CD14-positive monocyte (primary cell): ENCODE measurements at regions not wholly inside any gene's neighbourhood (a gene's known extent, or its start where the extent isn't known, plus 50 kb on each side); places are given as distances from the start of the nearest gene placed in this dataset.

Experiments
- DNase-seq, 3 donors: peaks; one replicate each; pipeline ENCODE4 v3.0.0-alpha.2; 2011 to 2022
- H2AFZ ChIP-seq: 2 replicates; pipeline ENCODE4 v1.6.0; 2012; ENCODE audit warnings: mild to moderate bottlenecking, low read depth, low read length, inconsistent platforms; ENCODE audit not compliant: insufficient read depth, poor library complexity, severe bottlenecking
- H3K27ac ChIP-seq, 2 donors: 1 replicate in 1 of 2; 2 replicates in 1 of 2; pipeline ENCODE4 v1.5.1; 2012 to 2013; ENCODE audit warnings: low read length in 2 of 2, control low read depth in 1 of 2, inconsistent platforms in 1 of 2, low read depth in 1 of 2, mild to moderate bottlenecking in 1 of 2
- H3K27me3 ChIP-seq, 2 donors: one replicate each; pipeline versions ENCODE4 v1.6.0 to v1.6.1; 2011 to 2013; ENCODE audit warnings: low read length in 2 of 2; ENCODE audit not compliant: control insufficient read depth in 2 of 2, insufficient read depth in 2 of 2
- H3K36me3 ChIP-seq, 2 donors: replicated peaks in 1 of 2; 1 replicate in 1 of 2; 2 replicates in 1 of 2; pipeline versions ENCODE4 v1.5.1 to v1.6.1; 2012 to 2013; ENCODE audit warnings: low read length in 2 of 2, control low read depth in 1 of 2, inconsistent platforms in 1 of 2, mild to moderate bottlenecking in 1 of 2; ENCODE audit not compliant: insufficient read depth in 2 of 2, control insufficient read depth in 1 of 2
- H3K4me1 ChIP-seq, 2 donors: 1 replicate in 1 of 2; 2 replicates in 1 of 2; pipeline versions ENCODE4 v1.5.1 to v1.6.1; 2012 to 2013; ENCODE audit warnings: low read length in 2 of 2, control low read depth in 1 of 2, inconsistent platforms in 1 of 2, mild to moderate bottlenecking in 1 of 2, moderate library complexity in 1 of 2; ENCODE audit not compliant: insufficient read depth in 2 of 2, control insufficient read depth in 1 of 2
- H3K4me2 ChIP-seq: replicated peaks from 2 replicates; pipeline ENCODE3; 2012; ENCODE audit warnings: low read length, moderate library complexity, mild to moderate bottlenecking; ENCODE audit not compliant: poor library complexity, severe bottlenecking; ENCODE audit errors: extremely low read depth
- H3K4me3 ChIP-seq, 3 experiments: fragments of 200-600 bp in 1 of 3; sonication (generic) in 1 of 3; replicated peaks in 1 of 3; 1 replicate in 2 of 3; 2 replicates in 1 of 3; pipeline ENCODE4 v1.5.1; 2011 to 2013; ENCODE audit warnings: low read length in 3 of 3, mild to moderate bottlenecking in 3 of 3, control low read depth in 2 of 3, low read depth in 2 of 3, inconsistent platforms in 1 of 3, moderate library complexity in 1 of 3
- H3K79me2 ChIP-seq: 2 replicates; pipeline ENCODE4 v1.6.0; 2012; ENCODE audit warnings: mild to moderate bottlenecking, control low read depth, inconsistent platforms, low read length, moderate library complexity; ENCODE audit not compliant: insufficient read depth
- H3K9ac ChIP-seq: 2 replicates; pipeline ENCODE4 v1.6.0; 2017; ENCODE audit warnings: low read length, mild to moderate bottlenecking; ENCODE audit not compliant: insufficient read depth, poor library complexity, severe bottlenecking
- H3K9me3 ChIP-seq, 2 donors: replicated peaks in 1 of 2; 1 replicate in 1 of 2; 2 replicates in 1 of 2; pipeline versions ENCODE4 v1.5.1 to v1.6.1; 2012 to 2013; ENCODE audit warnings: low read length in 2 of 2, control low read depth in 1 of 2; ENCODE audit not compliant: control insufficient read depth in 1 of 2, insufficient read depth in 1 of 2
- H4K20me1 ChIP-seq: 2 replicates; pipeline ENCODE4 v1.6.0; 2012; ENCODE audit warnings: mild to moderate bottlenecking, low read length, control low read depth, moderate library complexity; ENCODE audit not compliant: insufficient read depth
- H3K27ac Mint-ChIP-seq, 7 donors: one replicate each; pipeline ENCODE4 v1.8.0; 2020; ENCODE audit warnings: mild to moderate bottlenecking in 7 of 7, mixed read lengths in 7 of 7, moderate library complexity in 6 of 7, inconsistent platforms in 2 of 7
- H3K27me3 Mint-ChIP-seq, 3 donors: one replicate each; pipeline ENCODE4 v1.8.0; 2021 to 2022; ENCODE audit warnings: low read depth in 3 of 3, mild to moderate bottlenecking in 3 of 3, mixed read lengths in 3 of 3, moderate library complexity in 3 of 3, inconsistent platforms in 1 of 3
- H3K36me3 Mint-ChIP-seq, 2 donors: one replicate each; pipeline ENCODE4 v1.8.0; 2020; ENCODE audit warnings: mixed read lengths in 2 of 2, inconsistent platforms in 1 of 2, mild to moderate bottlenecking in 1 of 2
- H3K4me1 Mint-ChIP-seq: one replicate; pipeline ENCODE4 v1.8.0; 2020; ENCODE audit warnings: mild to moderate bottlenecking, mixed read lengths
- H3K4me3 Mint-ChIP-seq, 2 donors: one replicate each; pipeline ENCODE4 v1.8.0; 2020; ENCODE audit warnings: mild to moderate bottlenecking in 2 of 2, mixed read lengths in 2 of 2, moderate library complexity in 1 of 2
- H3K9me3 Mint-ChIP-seq, 7 donors: one replicate each; pipeline ENCODE4 v1.8.0; 2020 to 2022; ENCODE audit warnings: mixed read lengths in 7 of 7, mild to moderate bottlenecking in 6 of 7, moderate library complexity in 6 of 7, inconsistent platforms in 2 of 7
- WGBS: methylation state at CpG from one replicate; pipeline ENCODE4 v1.1.5; 2013; ENCODE audit warnings: missing lambda C conversion rate; ENCODE audit not compliant: insufficient coverage; 5-methylcytosine and 5-hydroxymethylcytosine counted together
- intact Hi-C, 2 donors: fragments of 100-400 bp; cut with micrococcal nuclease; formaldehyde crosslinking; loops; one replicate each; pipeline versions ENCODE4 v1.15.0 to v1.15.1; 2023
- TF ChIP-seq, protein P1 (sequence below): fragments of 200-600 bp; IDR thresholded peaks from one replicate; pipeline ENCODE4 v1.8.0; 2022; ENCODE audit warnings: antibody characterized with exemption, mild to moderate bottlenecking

- Mint-ChIP-seq H3K4me1 (no peaks in the 10 kb centered on the region), H3K27me3 (peaks cover 1 to 11% (median 6%) of the 10 kb centered on the region in 3 donors), H3K9me3 (peaks cover 4 to 19% (median 9%) of the 10 kb centered on the region in 7 donors), H3K27ac (no peak overlapping the region), H3K4me3 (no peak overlapping the region), H3K36me3 (no peaks in the 10 kb centered on the region)
- no peaks in the 10 kb centered on the region for H3K27me3 ChIP-seq
- H3K79me2 ChIP-seq = no peaks in the 10 kb centered on the region
- no peak overlapping the region for H3K27ac ChIP-seq
- H3K36me3 ChIP-seq = no peaks in the 10 kb centered on the region
- H3K9me3 ChIP-seq = peaks cover 0 to 8% of the 10 kb centered on the region in 2 donors
- no peak for DNase-seq
- H3K9ac ChIP-seq = no peak overlapping the region
- intact Hi-C loops = no loop called here
- no peak overlapping the region for H3K4me2 ChIP-seq
- TF ChIP-seq, protein P1, sequence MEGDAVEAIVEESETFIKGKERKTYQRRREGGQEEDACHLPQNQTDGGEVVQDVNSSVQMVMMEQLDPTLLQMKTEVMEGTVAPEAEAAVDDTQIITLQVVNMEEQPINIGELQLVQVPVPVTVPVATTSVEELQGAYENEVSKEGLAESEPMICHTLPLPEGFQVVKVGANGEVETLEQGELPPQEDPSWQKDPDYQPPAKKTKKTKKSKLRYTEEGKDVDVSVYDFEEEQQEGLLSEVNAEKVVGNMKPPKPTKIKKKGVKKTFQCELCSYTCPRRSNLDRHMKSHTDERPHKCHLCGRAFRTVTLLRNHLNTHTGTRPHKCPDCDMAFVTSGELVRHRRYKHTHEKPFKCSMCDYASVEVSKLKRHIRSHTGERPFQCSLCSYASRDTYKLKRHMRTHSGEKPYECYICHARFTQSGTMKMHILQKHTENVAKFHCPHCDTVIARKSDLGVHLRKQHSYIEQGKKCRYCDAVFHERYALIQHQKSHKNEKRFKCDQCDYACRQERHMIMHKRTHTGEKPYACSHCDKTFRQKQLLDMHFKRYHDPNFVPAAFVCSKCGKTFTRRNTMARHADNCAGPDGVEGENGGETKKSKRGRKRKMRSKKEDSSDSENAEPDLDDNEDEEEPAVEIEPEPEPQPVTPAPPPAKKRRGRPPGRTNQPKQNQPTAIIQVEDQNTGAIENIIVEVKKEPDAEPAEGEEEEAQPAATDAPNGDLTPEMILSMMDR = no peak
- H3K4me1 ChIP-seq = no peaks in the 10 kb centered on the region
- H2AFZ ChIP-seq = no peak overlapping the region
- 67% methylated on average over 1 of the region's 6 CpGs for WGBS
- H3K4me3 ChIP-seq = no peak overlapping the region
- no peaks in the 10 kb centered on the region for H4K20me1 ChIP-seq
These were observed 79.9 kb upstream of the RNF32 start for GRCh38 chr7:156560696-156561095.

GRCh38 chr7:156560075-156560474 lies 80.5 kb upstream of the RNF32 start:
- no peak for DNase-seq
- no peak overlapping the region for H3K4me3 ChIP-seq
- no peaks in the 10 kb centered on the region for H3K36me3 Mint-ChIP-seq
- no peak overlapping the region for H3K4me2 ChIP-seq
- TF ChIP-seq, protein P1 = no peak
- H3K4me3 Mint-ChIP-seq = no peak overlapping the region
- H3K27ac ChIP-seq = no peak overlapping the region
- no peaks in the 10 kb centered on the region for H3K79me2 ChIP-seq
- peaks cover 1 to 11% (median 6%) of the 10 kb centered on the region in 3 donors for H3K27me3 Mint-ChIP-seq
- no peaks in the 10 kb centered on the region for H4K20me1 ChIP-seq
- peaks cover 4 to 16% (median 9%) of the 10 kb centered on the region in 7 donors for H3K9me3 Mint-ChIP-seq
- no peak overlapping the region for H3K9ac ChIP-seq
- WGBS = 77% methylated on average over 9 of the region's 9 CpGs
- H3K9me3 ChIP-seq = peaks cover 0 to 8% of the 10 kb centered on the region in 2 donors
- H3K4me1 ChIP-seq = no peaks in the 10 kb centered on the region
- H3K36me3 ChIP-seq = no peaks in the 10 kb centered on the region
- intact Hi-C loops = no loop called here
- no peak overlapping the region for H2AFZ ChIP-seq
- H3K27me3 ChIP-seq = no peaks in the 10 kb centered on the region
- H3K4me1 Mint-ChIP-seq = no peaks in the 10 kb centered on the region
- H3K27ac Mint-ChIP-seq = no peak overlapping the region
